ENCODE measurements at regions not wholly inside any gene's neighbourhood (a gene's known extent, or its start where the extent isn't known, plus 50 kb on each side); places are given as distances from the start of the nearest gene placed in this dataset.

GRCh38 chr10:130251766-130252165 lies 115.6 kb downstream of the GLRX3 start:
- TF ChIP-seq CTCF (conservative IDR thresholded peaks at IDR 0.05; ENCODE audit: low read depth in 2 of 2) (no peak), POLR2AphosphoS5 (IDR thresholded peaks at IDR 0.05; ENCODE audit: low read depth) (no peak), NANOG (IDR thresholded peaks at IDR 0.05; ENCODE audit: borderline replicate concordance) (no peak), REST (IDR thresholded peaks at IDR 0.05; ENCODE audit: unreplicated experiment) (no peak), EZH2 (IDR thresholded peaks at IDR 0.05; ENCODE audit: low read depth, unreplicated experiment) (no peak), EZH2phosphoT487 (IDR thresholded peaks at IDR 0.05; ENCODE audit: unreplicated experiment) (no peak), CREB1 (CRISPR knock-in tag; IDR thresholded peaks at IDR 0.05; ENCODE audit: low read depth) (no peak), JUNB (IDR thresholded peaks at IDR 0.05; ENCODE audit: unreplicated experiment) (no peak), ETS1 (IDR thresholded peaks at IDR 0.05) (no peak), ZNF462 (CRISPR knock-in tag; IDR thresholded peaks at IDR 0.05) (no peak), ZNF331 (CRISPR knock-in tag; IDR thresholded peaks at IDR 0.05; ENCODE audit: low read depth) (no peak), STAT1 (IDR thresholded peaks at IDR 0.05; ENCODE audit: unreplicated experiment) (no peak), ZNF114 (CRISPR knock-in tag; IDR thresholded peaks at IDR 0.05) (no peak)

Measured in GM23338 (cell line).